ENCODE measurements at regions not wholly inside any gene's neighbourhood (a gene's known extent, or its start where the extent isn't known, plus 50 kb on each side); places are given as distances from the start of the nearest gene placed in this dataset.

- DNase-seq (ENCODE audit: low spot score): no peak
Observed at GRCh38 chr10:85225311-85225710, 896.9 kb downstream of the CCSER2 start.

DNA sequence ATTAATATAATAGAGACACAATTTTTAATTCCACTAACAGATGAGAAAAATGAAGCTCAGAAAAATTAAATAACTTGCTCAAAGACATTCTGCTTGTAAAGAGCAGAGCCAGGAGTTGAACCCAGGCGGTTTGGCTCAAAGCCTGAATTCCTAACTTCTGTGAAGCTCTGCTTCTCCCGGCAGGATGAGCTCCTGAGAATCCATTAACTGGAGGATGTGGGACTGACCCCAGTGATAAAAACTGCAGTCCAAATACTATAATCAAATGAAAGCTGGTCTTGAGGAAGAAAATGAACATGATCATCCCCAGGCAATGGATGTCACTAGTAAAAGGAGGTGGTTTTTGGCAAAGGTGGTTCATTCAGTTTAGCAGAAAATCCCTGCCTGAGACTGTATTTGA is 898.2 kb downstream of the CCSER2 start:
- DNase-seq (ENCODE audit: low spot score): no peak

DNA sequence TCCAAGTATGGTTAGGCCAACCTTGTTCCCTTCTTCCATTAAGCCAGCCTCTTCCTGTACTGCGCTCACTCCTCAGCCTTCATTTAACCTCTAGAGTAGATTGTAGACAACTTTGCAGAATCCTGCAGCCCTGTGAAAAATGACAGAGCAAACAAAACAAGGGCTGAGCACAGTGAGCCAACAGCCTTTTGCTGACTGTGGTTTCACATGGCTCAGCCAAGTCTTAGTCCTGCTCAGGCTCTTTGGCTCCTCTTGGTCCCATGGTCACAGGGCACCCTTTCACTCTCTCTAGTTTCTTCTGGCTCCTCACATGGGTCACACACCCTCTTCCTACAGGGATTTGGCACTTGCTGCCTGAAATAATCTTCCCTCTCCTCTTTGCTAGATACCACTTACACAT is 900.3 kb downstream of the CCSER2 start:
- no peak for DNase-seq (ENCODE audit: low spot score)

DNA sequence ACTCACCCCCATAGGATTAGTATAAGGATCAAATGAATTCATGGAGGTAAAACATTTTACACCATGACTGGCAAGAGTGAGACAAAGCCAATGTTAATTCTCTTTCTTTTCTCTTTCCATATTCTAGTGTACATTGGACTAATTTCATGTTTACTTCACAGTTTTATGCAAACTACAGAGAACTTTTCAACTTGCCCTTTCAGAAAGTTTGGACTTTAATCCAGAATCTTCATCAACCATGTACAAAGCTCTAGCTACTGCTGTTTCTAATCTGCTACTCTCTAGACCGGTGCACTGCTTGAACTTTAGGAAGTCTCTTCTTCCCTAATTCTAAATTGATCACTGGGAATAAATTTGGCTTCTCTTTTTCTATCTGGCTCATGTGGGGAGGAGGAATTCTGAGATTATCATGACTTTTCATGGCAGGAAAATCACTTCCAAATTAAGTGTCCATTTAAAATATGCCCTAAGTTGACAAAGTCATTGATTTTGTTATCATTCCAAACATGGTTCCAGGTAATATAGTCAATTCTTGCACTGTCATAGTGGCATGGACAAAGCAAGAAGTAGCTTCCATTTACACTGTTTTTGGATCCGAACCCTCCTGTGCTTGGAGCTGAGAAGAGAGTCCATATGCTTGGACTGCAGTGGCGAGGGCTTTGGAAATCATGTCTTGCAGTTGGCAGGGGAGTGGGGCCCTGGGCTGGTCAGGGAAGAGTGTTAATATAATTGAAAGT is 903.3 kb downstream of the CCSER2 start:
- DNase-seq (ENCODE audit: low spot score): no peak

- DNase-seq (ENCODE audit: low spot score): no peak
Observed at GRCh38 chr10:85235258-85235657, 906.9 kb downstream of the CCSER2 start.

- DNase-seq (ENCODE audit: low spot score): no peak
Observed at GRCh38 chr10:85238676-85239075, 910.3 kb downstream of the CCSER2 start.

GRCh38 chr10:85250304-85250703 is 921.9 kb downstream of the CCSER2 start:
- DNase-seq (ENCODE audit: low spot score): no peak

- no peak for DNase-seq (ENCODE audit: low spot score)
Observed at GRCh38 chr10:85256481-85256880, 928.1 kb downstream of the CCSER2 start.

- DNase-seq (ENCODE audit: low spot score): no peak
Observed at GRCh38 chr10:85259908-85260307, 931.5 kb downstream of the CCSER2 start.

DNA sequence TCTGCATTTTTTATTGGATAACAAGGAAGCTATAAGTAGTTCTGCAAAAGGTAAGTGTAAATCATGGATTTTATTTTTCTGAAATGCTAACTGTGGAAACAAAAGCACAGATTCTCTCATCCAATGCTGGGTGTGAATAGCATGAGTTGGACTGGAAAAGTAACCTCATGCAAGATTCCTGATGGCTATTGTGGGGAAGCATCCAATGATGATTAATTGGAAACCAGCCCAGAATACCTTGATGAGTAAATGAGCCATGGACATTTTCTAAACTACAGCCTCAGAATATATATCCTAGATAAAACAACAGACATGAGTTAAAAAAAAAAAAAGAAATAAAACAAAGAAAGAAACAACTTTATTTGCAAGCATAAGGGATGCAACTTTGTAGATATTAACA is 934.6 kb downstream of the CCSER2 start:
- no peak for DNase-seq (ENCODE audit: low spot score)

DNA sequence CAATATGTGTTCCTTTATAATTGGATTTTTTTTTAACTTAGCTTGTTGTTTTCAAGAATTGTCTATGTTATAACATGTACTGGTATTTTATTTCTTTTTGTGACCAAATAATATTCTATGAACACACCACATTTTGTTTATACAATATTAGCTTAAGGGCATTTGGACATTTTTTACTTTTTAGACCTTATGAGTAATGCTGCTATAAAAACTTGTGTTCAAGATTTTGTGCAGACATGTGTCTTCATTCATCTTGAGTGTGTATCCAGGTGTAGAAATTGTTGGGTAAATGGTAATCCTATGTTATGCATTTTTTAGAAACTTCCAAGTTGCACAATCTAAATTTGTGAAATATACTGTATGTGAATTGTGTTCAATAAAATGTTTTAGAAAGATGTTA is 936.7 kb downstream of the CCSER2 start:
- DNase-seq (ENCODE audit: low spot score): no peak

DNA sequence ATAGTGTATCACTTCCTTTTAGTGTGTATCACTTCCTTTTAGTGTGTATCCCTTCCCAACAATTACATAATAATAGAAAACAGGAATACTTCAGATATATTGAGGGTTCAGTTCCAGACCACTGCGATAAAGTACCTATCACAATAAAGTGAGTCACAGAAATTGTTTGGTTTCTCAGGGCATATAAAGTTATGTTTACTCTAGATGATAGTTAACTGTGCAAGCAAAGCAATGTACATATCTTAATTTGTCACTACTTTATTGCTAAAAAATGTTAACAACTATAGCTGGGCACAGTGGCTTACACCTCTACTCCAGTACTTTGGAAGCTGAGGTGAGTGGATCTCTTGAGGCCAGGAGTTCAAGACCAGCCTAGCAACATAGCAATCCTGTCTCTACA is 938.4 kb downstream of the CCSER2 start:
- DNase-seq (ENCODE audit: low spot score): no peak

DNA sequence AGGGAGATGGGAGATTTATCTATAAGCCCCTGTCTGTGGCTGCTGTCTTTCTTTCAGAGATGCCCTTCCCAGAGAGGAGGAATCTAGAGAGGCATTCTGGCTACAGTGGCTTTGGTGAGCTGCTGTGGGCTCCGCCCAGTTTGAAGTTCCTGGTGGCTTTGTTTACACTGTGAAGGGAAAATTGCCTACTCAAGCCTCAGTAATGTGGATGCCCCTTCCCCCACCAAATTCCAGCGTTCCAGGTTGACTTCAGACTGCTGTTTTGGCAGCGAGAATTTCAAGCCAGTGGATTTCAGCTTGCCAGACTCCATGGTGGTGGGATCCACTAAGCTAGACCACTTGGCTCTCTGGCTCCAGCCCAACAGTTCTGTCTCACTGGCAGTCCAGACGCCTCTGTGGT is 951.6 kb downstream of the CCSER2 start:
- DNase-seq (ENCODE audit: low spot score): no peak

DNA sequence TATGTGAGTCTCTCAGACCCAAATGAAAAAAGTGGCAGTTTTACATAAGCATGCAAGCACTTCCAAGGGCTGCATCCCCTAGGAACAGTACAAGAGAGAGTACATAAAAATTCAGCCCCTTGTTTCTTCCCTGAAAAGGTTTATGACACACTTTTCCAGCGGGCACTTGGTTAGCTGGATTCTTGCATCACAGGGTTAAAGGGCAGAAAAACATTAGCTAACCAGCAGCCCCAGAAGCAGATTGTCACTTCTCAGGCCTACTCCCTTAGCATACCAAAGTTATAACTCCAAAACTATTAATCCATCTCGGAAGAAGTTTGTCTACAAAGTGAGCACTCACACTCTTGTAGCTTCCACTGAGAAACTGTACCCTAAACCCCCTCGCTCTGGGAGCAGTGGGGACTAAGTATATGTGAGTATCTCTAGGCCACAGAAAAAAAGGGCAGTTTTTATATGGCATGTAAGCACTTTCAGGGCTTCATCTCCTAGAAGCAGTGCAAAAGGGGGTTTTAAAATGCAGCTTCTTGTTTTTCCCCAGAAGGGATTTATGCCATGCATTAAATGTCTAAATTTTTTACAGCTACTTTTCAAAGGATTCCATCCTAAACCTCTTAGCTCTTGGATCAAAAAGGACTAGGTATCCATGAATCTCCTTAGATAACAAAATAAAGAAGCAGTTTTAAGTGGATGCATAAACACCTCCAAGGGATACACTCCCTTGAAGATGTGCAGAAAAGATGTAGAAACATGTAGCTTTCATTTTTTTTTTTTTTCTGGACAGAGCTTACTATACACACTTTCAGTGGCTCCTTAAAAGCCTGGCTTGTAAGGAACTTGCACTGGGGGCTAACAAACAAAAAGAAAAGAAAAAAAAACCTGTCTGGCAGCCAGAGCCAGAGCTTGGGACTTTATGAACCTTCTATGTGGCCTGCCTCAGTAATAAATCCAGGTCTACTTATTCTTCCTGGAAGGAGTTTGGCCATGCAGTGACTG is 956.7 kb downstream of the CCSER2 start:
- DNase-seq (ENCODE audit: low spot score): no peak

DNA sequence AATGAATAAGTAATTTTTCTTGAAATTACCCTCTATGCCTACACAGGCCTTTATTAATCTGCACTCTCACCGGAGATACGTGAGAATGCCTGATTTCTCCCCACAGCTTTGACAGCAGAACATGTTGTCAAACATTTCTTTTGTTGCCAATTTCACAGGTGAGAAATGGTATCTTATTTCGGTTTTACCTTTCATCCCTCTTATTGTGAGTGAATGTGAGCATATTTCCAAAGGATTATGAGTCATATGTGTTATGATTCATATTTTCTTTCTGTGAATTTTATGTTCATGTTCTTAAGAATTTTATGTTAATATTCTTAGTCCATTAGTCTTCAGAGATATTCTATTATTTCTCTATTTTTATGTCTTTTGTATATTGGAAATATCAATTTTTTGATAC is 965.1 kb downstream of the CCSER2 start:
- DNase-seq (ENCODE audit: low spot score): no peak

DNA sequence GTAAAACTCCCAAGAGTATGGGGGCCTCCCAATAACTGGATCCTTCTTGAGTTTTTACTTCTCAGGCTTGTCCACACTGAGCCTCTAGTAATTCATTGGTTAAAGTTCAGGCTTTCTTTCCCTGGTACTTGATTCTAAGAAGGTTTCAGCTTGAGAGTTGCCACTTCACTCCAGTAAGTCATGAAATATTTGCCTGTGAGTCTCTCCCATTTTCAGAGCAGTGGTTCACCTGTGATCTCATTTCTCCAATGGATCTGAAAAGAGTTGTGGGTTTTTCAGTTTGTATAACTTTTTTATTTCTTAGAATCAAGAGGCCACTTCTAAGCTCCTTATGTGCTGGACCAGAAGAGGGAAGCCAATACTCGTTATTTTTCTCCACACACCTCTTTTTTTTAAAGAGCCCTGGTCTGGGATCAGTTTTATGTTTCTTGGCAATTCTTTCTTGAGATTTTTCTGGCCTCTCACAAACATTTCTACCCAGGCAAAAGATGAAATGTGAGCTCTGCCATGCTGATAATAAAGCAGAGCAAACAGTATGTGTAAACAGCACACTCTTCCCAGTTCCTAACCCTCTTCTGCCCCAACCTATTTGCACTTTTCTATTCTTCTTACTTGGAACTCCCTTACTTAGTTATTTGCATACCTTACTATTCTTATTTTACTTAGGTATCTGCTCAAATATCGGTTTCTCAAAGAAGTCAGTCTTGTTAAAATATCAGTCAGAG is 983.4 kb downstream of the CCSER2 start:
- no peak for DNase-seq (ENCODE audit: low spot score)

GRCh38 chr10:85315657-85316056 is 987.3 kb downstream of the CCSER2 start:
- DNase-seq (ENCODE audit: low spot score): no peak

GRCh38 chr10:85316276-85316675 is 987.9 kb downstream of the CCSER2 start:
- DNase-seq (ENCODE audit: low spot score): no peak

- DNase-seq (ENCODE audit: low spot score): no peak
Observed at GRCh38 chr10:85317827-85318226, 989.4 kb downstream of the CCSER2 start.

DNA sequence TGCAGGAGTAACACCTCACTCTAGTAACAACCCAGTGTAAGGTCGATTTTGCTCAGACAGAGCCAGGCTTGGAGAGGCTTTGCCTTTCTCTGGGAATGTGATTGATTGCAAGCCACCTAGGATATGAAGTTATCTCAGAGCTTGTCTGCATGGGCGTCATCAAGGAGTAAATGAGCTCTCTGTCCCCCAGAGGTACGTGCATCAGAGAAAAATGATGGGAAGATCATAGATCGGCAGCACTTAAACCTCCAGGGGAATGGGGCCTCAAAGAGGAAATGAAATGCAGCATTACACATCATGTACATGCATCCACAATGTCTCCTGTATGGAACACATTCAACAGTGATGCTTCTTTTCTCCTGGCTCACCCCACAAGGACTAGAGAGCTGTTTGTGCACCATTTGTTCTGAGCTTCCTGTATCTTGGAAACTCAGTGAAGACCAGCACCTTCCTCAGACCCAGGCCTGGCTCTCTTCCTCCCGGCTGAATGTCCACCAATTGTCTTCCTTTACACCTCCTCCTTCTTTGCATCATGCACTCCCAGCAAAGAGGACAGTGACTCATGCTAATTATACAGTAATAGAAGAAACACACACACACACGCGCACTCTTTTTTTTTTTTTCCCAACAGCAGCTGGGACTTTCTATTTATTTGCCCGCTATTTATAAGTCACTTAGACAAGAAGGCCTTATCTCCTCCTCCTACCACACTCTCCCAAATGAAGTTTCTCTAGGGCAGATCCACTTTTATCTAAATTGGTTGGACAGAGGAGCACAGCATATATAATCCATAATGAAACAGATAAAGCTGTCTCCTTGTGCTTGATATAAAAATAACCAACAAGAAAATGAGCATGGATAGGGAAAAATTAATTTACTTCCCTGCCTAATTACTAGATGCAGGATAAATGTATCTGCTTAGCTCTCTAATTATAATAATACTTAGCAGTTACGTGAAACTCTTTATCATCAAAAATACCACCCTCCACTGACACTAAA is 990.7 kb downstream of the CCSER2 start:
- DNase-seq (ENCODE audit: low spot score): peak; percentile 6

DNA sequence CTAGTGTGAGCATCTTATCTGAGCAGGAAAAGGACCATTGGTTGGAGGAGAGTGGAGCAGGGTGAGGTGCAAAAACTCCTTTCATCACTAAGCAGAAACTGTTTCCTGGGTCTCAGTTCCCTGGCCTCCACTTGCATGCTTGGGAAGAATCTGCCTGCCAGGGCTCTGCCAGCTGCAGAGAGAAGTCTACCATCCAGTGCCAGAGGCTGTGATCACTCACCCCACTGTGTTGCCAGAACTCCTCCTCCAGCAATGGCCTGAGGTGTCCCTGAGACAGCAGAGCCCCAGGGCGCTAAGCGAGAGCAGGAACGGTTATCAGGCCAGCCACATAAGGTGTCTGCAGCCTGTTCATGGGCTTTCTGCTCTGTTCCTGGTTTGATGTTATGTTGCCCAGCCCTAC is 991.4 kb downstream of the CCSER2 start:
- no peak for DNase-seq (ENCODE audit: low spot score)
